IPS DF 4.7 (cell line): ENCODE measurements at regions not wholly inside any gene's neighbourhood (a gene's known extent, or its start where the extent isn't known, plus 50 kb on each side); places are given as distances from the start of the nearest gene placed in this dataset.

ENCODE experiments used
- DNase-seq: peaks from one replicate; pipeline ENCODE4 v3.0.0-alpha.2; 2013; ENCODE audit warnings: low spot score; ENCODE audit errors: extremely low read depth

GRCh38 chr18:54100920-54101470, 123.5 kb downstream of the MBD2 start:
- no peak for DNase-seq

DNA sequence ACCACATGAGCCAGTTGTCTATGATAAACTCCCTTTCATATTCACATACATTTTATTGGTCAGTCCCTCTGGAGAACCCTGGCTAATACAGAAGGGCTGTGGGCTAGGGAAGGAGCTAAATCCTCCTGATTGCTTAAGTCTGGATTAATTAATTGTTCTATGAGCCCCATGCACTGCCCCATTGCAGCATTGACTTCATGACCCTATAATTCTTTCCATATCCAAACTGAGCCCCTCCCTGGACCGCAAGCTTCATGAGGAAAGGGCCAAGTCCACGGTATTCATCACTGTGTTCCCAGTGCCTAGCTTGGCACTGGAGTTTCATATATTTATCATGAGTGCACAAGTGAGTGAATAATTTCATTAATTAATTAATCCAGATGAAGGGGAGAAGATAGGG, 124.0 kb downstream of the MBD2 start:
- DNase-seq: no peak

DNA sequence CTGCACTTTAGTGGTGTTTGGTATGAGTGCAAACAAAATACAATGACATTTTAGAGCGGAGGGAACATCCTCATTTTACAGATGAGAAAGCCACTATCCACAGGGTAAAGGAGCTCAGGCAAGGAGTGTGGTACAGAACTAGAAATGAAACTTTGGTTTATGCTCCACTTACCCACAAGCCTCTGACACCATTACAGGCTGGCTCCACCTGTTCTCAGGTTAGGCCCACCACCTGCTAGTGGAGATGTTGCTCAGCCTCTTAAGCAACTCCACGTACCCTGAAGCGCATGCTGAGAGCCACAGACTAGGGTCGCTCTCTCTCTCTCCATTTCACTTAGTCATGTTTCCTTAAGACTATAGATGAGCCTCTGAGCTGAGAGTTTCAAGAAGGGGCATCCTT, 130.0 kb downstream of the MBD2 start:
- no peak for DNase-seq

DNA sequence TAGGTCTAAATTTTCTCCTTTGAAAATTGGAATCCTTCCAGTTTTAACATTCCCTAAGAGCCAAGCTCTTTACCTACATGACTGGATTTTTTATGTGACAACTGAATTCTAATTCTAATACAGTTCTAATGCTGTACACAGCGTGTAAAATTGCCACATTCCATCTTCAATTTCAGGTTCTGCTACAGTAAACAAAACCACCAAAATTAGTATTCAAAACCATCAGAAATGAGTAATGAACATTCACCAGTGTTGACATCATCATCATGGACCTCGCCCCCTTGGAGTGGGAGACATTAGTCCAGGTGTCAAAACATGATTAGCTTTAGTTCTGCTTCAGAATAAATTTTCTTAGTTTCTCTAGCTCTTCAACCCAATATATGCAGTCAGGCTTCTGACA, 133.6 kb downstream of the MBD2 start:
- no peak for DNase-seq

GRCh38 chr18:54089749-54090459, 134.6 kb downstream of the MBD2 start:
- DNase-seq: no peak

DNA sequence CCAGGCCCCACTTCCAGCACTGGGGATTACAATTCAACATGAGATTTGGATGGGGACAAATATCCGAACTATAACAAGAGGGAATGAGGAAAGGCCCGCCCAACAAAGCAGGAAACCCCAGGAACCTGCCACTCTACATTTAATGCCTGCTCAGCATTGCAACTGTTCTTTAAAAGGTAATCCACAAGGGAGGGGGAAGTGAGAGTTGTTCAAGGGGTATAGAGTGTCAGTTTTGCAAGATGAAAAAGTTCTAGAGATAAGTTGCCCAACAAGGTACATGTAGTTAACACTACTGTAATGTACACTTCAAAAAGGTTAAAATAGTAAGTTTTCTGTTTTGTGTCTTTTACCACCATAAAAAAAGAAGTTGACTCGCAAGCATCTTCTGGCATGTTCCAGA, 137.6 kb downstream of the MBD2 start:
- DNase-seq: no peak

DNA sequence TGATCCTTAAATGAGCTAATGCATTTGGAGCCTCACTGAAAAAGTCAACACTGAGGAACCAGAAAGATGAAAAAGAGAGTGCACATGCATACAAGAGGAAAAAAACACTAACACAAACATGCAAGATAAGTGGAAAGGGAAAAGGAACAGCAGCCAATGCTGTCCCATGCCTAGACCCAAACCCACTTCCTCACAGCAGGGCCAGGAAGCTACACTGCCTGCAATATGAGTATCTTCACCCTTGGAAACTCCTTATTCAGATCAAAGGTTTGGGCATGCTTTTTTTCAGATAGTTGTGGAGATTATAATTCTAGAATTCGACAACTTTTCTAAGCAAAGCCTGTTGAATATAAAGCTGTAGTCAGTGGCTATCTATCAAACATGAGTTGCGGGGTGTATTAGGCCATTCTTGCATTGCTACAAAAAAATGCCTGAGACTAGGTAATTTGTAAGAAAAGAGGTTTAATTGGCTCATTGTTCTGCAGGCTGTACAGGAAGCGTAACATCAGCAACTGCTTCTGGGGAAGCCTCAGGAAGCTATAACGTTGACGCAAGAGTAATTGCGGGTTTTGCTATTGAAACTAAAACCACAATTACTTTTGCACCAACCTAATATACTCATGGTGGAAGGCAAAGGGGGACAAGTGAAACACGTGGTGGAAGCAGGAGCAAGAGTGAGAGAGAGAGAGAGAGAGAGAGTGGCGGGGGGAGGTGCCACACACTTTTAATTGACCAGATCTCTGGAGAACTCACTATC, 138.2 kb downstream of the MBD2 start:
- DNase-seq: no peak

DNA sequence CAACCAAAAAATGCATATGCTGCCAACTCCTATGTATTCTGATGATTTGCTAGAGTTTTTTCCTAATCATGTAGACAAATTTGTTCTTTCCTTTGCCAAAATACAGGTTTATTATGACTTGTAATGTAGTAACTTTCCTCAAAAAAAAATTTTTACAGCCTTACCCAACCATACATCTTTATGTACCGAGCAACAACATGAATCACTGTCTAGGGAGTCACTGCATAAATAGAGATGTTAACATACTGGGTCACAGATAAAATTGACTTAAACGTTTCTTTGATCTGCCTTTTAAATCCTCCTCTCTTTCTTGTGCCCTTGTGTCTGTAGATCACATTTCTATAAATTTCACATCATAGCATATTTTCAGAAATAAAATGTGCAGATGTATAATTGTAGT, 143.6 kb downstream of the MBD2 start:
- no peak for DNase-seq

GRCh38 chr18:54076166-54076565, 148.3 kb downstream of the MBD2 start:
- no peak for DNase-seq

GRCh38 chr18:54075689-54076088, 148.8 kb downstream of the MBD2 start:
- no peak for DNase-seq

DNA sequence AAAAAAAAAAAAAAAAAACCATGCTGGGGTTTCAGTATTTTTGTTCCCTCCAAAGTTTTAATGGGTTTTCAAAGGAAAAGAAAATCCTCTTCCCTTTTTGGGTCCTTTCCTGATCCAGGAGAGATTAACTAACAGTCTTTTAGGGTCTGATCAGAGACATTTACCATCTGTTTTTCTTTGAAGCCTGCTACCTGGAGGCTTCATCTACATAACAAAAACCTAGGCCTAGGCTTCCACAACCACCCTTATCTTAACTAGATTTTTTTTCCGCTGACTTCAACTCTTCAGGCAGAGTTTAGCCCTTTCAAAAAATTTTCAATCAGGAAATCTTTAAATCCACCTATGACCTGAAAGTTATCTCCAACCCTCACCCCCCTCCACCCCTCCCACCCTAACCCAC, 154.7 kb downstream of the MBD2 start:
- DNase-seq: peak; percentile 53

GRCh38 chr18:54060343-54061005, 164.0 kb downstream of the MBD2 start:
- DNase-seq: no peak

- DNase-seq: no peak
Observed at GRCh38 chr18:54052732-54053429, 171.6 kb downstream of the MBD2 start.

GRCh38 chr18:54052259-54052658, 172.2 kb downstream of the MBD2 start:
- DNase-seq: no peak

DNA sequence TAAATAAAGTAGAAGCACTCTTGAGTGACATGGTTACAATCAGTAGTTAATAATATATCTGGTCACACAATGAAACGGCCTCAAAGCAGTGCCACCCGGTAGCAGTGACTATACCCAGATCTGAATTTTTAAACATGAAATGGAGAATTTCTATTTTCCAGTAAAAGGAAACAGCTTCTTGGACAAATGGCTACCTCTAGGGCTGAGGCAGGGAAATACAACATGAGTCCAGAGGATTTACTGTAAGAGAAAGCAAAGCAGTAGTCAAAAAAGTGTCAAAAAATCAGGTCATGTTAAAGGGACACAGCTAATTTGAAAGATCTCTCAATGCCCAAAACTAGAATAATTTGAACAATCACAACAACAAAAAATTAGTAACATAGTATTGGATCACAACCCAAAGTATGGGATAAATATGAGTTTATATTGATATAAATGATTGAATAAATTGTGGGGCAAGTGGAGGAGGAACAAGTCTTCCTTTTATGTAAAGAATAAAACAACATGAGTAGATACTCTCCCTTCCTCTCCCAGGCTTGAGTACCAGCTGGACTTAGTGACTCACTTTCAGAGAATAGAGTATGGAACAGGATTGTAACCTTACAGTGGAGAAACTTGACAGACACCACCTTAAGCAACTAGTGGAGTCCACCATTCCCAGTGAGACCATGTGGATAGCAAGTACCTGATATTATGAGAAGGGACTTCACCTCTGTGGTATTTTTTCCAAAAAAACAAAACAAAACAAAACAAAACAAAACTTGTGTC, 180.8 kb downstream of the MBD2 start:
- no peak for DNase-seq

DNA sequence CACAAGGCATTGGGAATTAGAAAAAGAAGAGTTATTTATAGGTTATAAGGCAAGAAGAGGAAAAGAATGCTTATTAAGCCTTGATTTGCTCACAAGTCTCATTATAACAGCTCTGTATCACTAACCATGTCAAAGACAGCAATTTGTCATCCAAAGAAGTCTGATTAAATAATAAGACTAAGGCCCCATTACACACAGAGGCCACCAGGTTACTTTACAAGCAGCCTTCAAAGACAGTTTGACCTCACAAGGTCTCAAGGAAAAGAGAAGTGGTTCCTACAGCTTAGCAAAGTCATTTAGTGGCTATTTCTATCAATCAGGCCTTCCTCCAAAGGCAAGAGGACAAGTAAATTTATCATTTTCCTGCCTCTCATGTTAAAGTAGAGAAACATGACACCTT, 188.5 kb downstream of the MBD2 start:
- DNase-seq: no peak

DNA sequence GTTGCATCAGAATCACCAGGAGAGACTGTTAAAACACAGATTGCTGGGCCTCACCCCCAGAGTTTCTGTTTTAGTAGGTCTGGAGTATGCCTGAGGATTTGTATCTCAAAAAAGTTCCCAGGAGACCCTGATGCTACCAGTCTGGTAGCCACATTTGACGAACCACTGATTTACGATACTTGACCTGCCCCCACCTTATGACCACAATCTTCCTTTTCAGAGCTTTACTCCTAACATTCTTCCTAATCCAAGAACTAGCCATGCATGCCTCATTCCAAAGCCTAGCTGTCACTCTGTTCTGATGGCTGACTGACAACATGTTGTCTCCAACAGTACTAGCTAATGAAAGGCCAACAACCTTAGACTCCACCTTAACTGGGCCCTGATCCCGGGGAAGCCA, 191.4 kb downstream of the MBD2 start:
- no peak for DNase-seq

GRCh38 chr18:54032412-54032811, 192.1 kb downstream of the MBD2 start:
- no peak for DNase-seq

DNA sequence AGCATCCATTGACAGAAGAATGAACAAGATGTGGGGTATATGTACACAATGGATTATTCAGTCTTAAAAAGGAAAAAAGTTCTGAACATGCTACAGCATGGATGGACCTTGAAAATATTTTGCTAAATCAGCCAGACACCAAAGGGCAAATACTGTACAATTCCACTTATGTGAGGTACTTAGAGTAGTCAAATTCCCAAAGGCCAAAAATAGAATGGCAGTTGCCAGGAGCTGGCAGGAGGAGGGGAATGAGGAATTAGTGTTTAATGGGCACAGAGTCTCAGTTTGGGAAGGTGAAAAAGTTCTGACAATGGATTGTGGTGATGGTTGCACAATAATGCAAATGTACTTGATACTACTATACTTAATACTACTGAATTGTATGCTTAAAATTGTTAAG, 193.2 kb downstream of the MBD2 start:
- DNase-seq: no peak

GRCh38 chr18:54030434-54030833, 194.0 kb downstream of the MBD2 start:
- DNase-seq: no peak

DNA sequence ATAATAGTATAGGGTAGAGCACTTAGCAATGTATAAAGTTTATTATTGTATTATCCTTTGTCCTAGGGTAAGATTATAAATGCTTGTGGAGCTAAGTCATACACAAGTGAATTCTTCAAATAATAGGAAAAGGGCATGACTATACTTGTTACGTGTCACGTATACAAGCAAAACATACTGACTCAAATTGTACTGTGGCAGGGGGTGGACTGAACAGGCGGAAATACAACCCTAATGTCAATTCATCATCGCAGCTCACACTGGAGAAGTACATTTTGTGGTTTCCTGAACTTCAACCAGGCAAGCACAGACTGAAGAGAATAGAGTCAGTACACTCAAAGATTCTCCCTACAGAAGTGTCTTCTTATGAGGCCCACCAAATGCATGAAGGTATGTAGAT, 201.0 kb downstream of the MBD2 start:
- no peak for DNase-seq
